ENCODE measurements at regions not wholly inside any gene's neighbourhood (a gene's known extent, or its start where the extent isn't known, plus 50 kb on each side); places are given as distances from the start of the nearest gene placed in this dataset.

- no peak overlapping the region for H3K27ac Mint-ChIP-seq (ENCODE audit: unreplicated experiment)
- H3K9me3 Mint-ChIP-seq (ENCODE audit: unreplicated experiment), result no peaks in the 10 kb centered on the region
- H3K36me3 Mint-ChIP-seq (ENCODE audit: unreplicated experiment), result no peaks in the 10 kb centered on the region
- no peaks in the 10 kb centered on the region for H3K27me3 Mint-ChIP-seq (ENCODE audit: unreplicated experiment)
- no peak for DNase-seq
- H3K4me3 Mint-ChIP-seq (ENCODE audit: unreplicated experiment), result no peak overlapping the region
- H3K4me1 Mint-ChIP-seq (ENCODE audit: low read depth, unreplicated experiment), result no peaks in the 10 kb centered on the region
- peak; percentile 81 for TF ChIP-seq CTCF (IDR thresholded peaks at IDR 0.05; ENCODE audit: partially characterized antibody, unreplicated experiment)
Measured at GRCh38 chr14:49461529-49462401, 124.4 kb downstream of the RPS29 start.

DNA sequence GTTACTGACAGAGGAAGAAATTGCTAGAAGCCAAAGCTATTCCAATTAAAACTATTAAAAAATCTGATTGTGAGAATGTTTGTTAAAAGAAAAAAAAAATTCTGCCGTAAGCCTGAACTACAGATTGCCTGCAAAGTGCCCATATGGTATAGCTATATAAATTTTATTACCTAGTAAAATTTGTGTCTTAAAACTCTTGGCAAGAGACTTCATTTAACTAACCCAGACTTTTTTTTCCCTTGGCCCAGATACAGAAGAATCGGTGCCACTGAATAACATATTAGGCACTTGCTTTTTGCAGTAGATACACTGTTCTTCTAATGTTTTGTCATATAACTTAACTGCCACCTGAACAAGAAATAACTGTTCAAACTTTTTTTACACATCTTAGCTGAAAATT is 125.5 kb downstream of the RPS29 start:
- Mint-ChIP-seq H3K27me3 (ENCODE audit: unreplicated experiment) (no peaks in the 10 kb centered on the region), H3K4me1 (ENCODE audit: low read depth, unreplicated experiment) (no peaks in the 10 kb centered on the region), H3K4me3 (ENCODE audit: unreplicated experiment) (no peak overlapping the region), H3K9me3 (ENCODE audit: unreplicated experiment) (no peaks in the 10 kb centered on the region), H3K36me3 (ENCODE audit: unreplicated experiment) (no peaks in the 10 kb centered on the region), H3K27ac (ENCODE audit: unreplicated experiment) (no peak overlapping the region)
- DNase-seq, result no peak
- no peak for TF ChIP-seq CTCF (IDR thresholded peaks at IDR 0.05; ENCODE audit: partially characterized antibody, unreplicated experiment)

GRCh38 chr14:49456589-49456988 is 129.6 kb downstream of the RPS29 start:
- no peaks in the 10 kb centered on the region for H3K27me3 Mint-ChIP-seq (ENCODE audit: unreplicated experiment)
- H3K4me3 Mint-ChIP-seq (ENCODE audit: unreplicated experiment), result no peak overlapping the region
- TF ChIP-seq CTCF (IDR thresholded peaks at IDR 0.05; ENCODE audit: partially characterized antibody, unreplicated experiment), result no peak
- H3K9me3 Mint-ChIP-seq (ENCODE audit: unreplicated experiment), result no peaks in the 10 kb centered on the region
- no peak overlapping the region for H3K27ac Mint-ChIP-seq (ENCODE audit: unreplicated experiment)
- H3K36me3 Mint-ChIP-seq (ENCODE audit: unreplicated experiment), result no peaks in the 10 kb centered on the region
- no peaks in the 10 kb centered on the region for H3K4me1 Mint-ChIP-seq (ENCODE audit: low read depth, unreplicated experiment)
- no peak for DNase-seq

- H3K27me3 Mint-ChIP-seq (ENCODE audit: unreplicated experiment), result no peaks in the 10 kb centered on the region
- no peaks in the 10 kb centered on the region for H3K4me1 Mint-ChIP-seq (ENCODE audit: low read depth, unreplicated experiment)
Measured at GRCh38 chr14:49451938-49452337, 134.2 kb downstream of the RPS29 start.

More at GRCh38 chr14:49451938-49452337, 134.2 kb downstream of the RPS29 start:
- H3K4me3 Mint-ChIP-seq (ENCODE audit: unreplicated experiment), result no peak overlapping the region
- no peaks in the 10 kb centered on the region for H3K9me3 Mint-ChIP-seq (ENCODE audit: unreplicated experiment)
- no peak overlapping the region for H3K27ac Mint-ChIP-seq (ENCODE audit: unreplicated experiment)
- TF ChIP-seq CTCF (IDR thresholded peaks at IDR 0.05; ENCODE audit: partially characterized antibody, unreplicated experiment), result no peak
- H3K36me3 Mint-ChIP-seq (ENCODE audit: unreplicated experiment), result no peaks in the 10 kb centered on the region
- DNase-seq, result no peak

Measured in glutamatergic neuron (in vitro differentiated cells).